Loucy (cell line): ENCODE measurements at regions not wholly inside any gene's neighbourhood (a gene's known extent, or its start where the extent isn't known, plus 50 kb on each side); places are given as distances from the start of the nearest gene placed in this dataset.
"Not testable (repeated sequence)": the region's sequence is repeated elsewhere in the genome, so short reads cannot be mapped to it uniquely, and the experiment has no call there.

Experiments used
- H2AFZ ChIP-seq: fragments of 200-600 bp; sonication (generic); 2 replicates; pipeline ENCODE4 v1.6.0; 2016; ENCODE audit warnings: antibody characterized with exemption, mild to moderate bottlenecking, low read length, moderate library complexity
- H3F3A ChIP-seq: fragments of 200-600 bp; 2 replicates; pipeline ENCODE4 v1.6.0; 2016; ENCODE audit warnings: antibody characterized with exemption, low read depth, mild to moderate bottlenecking
- H3K27me3 ChIP-seq: fragments of 200-600 bp; sonication (generic); 2 replicates; pipeline ENCODE4 v1.6.1; 2014; ENCODE audit warnings: low read length, mild to moderate bottlenecking; ENCODE audit not compliant: insufficient read depth, poor library complexity, severe bottlenecking
- H3K36me3 ChIP-seq: fragments of 200-600 bp; sonication (generic); 2 replicates; pipeline ENCODE4 v1.6.1; 2016; ENCODE audit warnings: low read length; ENCODE audit not compliant: insufficient read depth
- H3K4me1 ChIP-seq: fragments of 200-600 bp; sonication (generic); 2 replicates; pipeline ENCODE4 v1.5.1; 2014; ENCODE audit warnings: low read length, mild to moderate bottlenecking; ENCODE audit not compliant: insufficient read depth, poor library complexity, severe bottlenecking
- H3K4me2 ChIP-seq: fragments of 200-600 bp; sonication (generic); 2 replicates; pipeline ENCODE4 v1.6.0; 2014; ENCODE audit warnings: antibody characterized with exemption, low read length, low read depth, mild to moderate bottlenecking; ENCODE audit not compliant: poor library complexity, severe bottlenecking
- H3K4me3 ChIP-seq: fragments of 200-600 bp; sonication (generic); 2 replicates; pipeline ENCODE4 v1.5.1; 2014; ENCODE audit warnings: low read length, mild to moderate bottlenecking, mixed read lengths; ENCODE audit not compliant: poor library complexity, severe bottlenecking
- H3K79me2 ChIP-seq: fragments of 200-600 bp; sonication (generic); 2 replicates; pipeline ENCODE4 v1.6.1; 2014; ENCODE audit warnings: low read length; ENCODE audit not compliant: insufficient read depth
- H3K9ac ChIP-seq: fragments of 200-600 bp; sonication (generic); 2 replicates; pipeline ENCODE4 v1.6.0; 2014; ENCODE audit warnings: mild to moderate bottlenecking, low read depth, low read length, moderate library complexity; ENCODE audit not compliant: poor library complexity, severe bottlenecking
- H3K9me2 ChIP-seq: fragments of 200-600 bp; sonication (generic); replicated peaks from 2 replicates; pipeline ENCODE4 v1.6.1; 2016; ENCODE audit warnings: low read depth, low read length, mixed read lengths
- H3K9me3 ChIP-seq: fragments of 200-600 bp; sonication (generic); 2 replicates; pipeline ENCODE4 v1.6.1; 2014; ENCODE audit warnings: mild to moderate bottlenecking, antibody characterized with exemption, low read length, low read depth; ENCODE audit not compliant: insufficient read depth
- H4K20me1 ChIP-seq: fragments of 200-600 bp; sonication (generic); 2 replicates; pipeline ENCODE4 v1.6.0; 2014; ENCODE audit warnings: antibody characterized with exemption, low read length, mild to moderate bottlenecking; ENCODE audit not compliant: insufficient read depth, poor library complexity, severe bottlenecking
- CTCF ChIP-seq: fragments of 200-600 bp; sonication (generic); conservative IDR thresholded peaks from 2 replicates; pipeline ENCODE4 v1.5.1; 2014; ENCODE audit warnings: mild to moderate bottlenecking, antibody characterized with exemption, low read length
- EZH2phosphoT487 ChIP-seq: fragments of 200-600 bp; IDR thresholded peaks from 2 replicates; pipeline ENCODE4 v1.6.1; 2018; ENCODE audit warnings: antibody characterized with exemption, mild to moderate bottlenecking, moderate library complexity, borderline replicate concordance

- H2AFZ ChIP-seq, result no peak overlapping the region
Observed at GRCh38 chr4:79561751-79562150, 153.7 kb upstream of the GK2 start.

GRCh38 chr4:79559398-79559797 lies 151.4 kb upstream of the GK2 start:
- H3K4me2 ChIP-seq, H3K9me3 ChIP-seq, H3F3A ChIP-seq, H3K36me3 ChIP-seq, H2AFZ ChIP-seq, H4K20me1 ChIP-seq, H3K79me2 ChIP-seq, H3K27me3 ChIP-seq, H3K4me1 ChIP-seq, H3K9ac ChIP-seq, H3K4me3 ChIP-seq, H3K9me2 ChIP-seq: not testable (repeated sequence)

More at GRCh38 chr4:79561751-79562150, 153.7 kb upstream of the GK2 start:
- no peak overlapping the region for H3K4me2 ChIP-seq
- H3K36me3 ChIP-seq, result no peaks in the 10 kb centered on the region
- H3K79me2 ChIP-seq, result no peaks in the 10 kb centered on the region
- H4K20me1 ChIP-seq, result no peaks in the 10 kb centered on the region
- no peak for TF ChIP-seq CTCF
- TF ChIP-seq EZH2phosphoT487, result no peak
- no peaks in the 10 kb centered on the region for H3F3A ChIP-seq
- no peak overlapping the region for H3K4me3 ChIP-seq
- H3K27me3 ChIP-seq, result no peaks in the 10 kb centered on the region
- no peaks in the 10 kb centered on the region for H3K9me3 ChIP-seq
- H3K9ac ChIP-seq, result no peak overlapping the region
- no peaks in the 10 kb centered on the region for H3K9me2 ChIP-seq
- H3K4me1 ChIP-seq, result no peaks in the 10 kb centered on the region

DNA sequence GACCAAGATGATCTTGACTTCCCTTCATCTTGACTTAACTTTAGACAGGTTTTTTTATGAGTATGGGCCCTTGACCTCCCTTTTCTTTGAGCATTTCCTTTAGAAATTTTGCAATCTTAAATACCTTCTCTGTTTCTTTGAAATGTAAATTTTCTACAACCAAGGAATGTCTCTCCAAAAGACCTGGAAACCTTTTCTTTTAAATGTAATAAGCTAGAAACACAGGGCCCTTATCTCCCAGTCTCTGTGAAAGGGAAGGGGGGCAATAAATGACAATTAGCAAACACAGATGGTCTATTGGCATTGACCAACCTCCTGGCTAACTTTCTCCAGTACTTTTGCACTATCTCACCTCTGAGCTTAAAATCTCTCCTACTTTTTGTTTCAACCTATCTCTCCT lies 144.3 kb upstream of the GK2 start:
- Histone ChIP-seq H3K36me3 (no peaks in the 10 kb centered on the region), H3K9me2 (no peaks in the 10 kb centered on the region), H3K4me1 (no peaks in the 10 kb centered on the region), H3K27me3 (no peaks in the 10 kb centered on the region), H3K4me3 (no peak overlapping the region), H2AFZ (no peak overlapping the region), H3K79me2 (no peaks in the 10 kb centered on the region), H3K9me3 (no peaks in the 10 kb centered on the region), H3F3A (no peaks in the 10 kb centered on the region), H3K9ac (no peak overlapping the region), H3K4me2 (no peak overlapping the region), H4K20me1 (no peaks in the 10 kb centered on the region)
- no peak for TF ChIP-seq EZH2phosphoT487
- TF ChIP-seq CTCF, result no peak

DNA sequence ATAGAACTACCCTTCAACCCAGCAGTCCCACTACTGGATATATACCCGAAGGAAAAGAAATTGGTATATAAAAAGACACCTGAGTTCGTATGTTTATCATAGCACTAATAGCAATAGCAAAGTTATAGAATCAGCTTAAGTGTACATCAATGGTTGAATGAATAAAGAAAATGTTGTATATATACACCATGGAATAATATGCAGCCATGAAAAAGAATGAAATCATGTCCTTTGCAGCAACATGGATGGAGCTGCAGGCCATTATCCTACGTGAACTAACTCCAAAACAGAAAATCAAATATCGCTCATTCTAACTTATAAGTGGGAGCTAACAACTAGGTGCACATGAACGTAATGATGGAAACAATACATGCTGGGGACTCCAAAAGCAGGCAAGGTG lies 143.5 kb upstream of the GK2 start:
- H3K4me2 ChIP-seq, result no peak overlapping the region
- no peaks in the 10 kb centered on the region for H3K79me2 ChIP-seq
- H3K4me1 ChIP-seq, result no peaks in the 10 kb centered on the region
- no peaks in the 10 kb centered on the region for H3K27me3 ChIP-seq
- no peak overlapping the region for H2AFZ ChIP-seq
- TF ChIP-seq CTCF, result no peak
- TF ChIP-seq EZH2phosphoT487, result no peak
- no peak overlapping the region for H3K9ac ChIP-seq
- no peaks in the 10 kb centered on the region for H3F3A ChIP-seq
- no peaks in the 10 kb centered on the region for H3K9me2 ChIP-seq
- no peaks in the 10 kb centered on the region for H4K20me1 ChIP-seq
- no peaks in the 10 kb centered on the region for H3K36me3 ChIP-seq
- H3K4me3 ChIP-seq, result no peak overlapping the region
- H3K9me3 ChIP-seq, result no peaks in the 10 kb centered on the region
